ENCODE measurements at regions not wholly inside any gene's neighbourhood (a gene's known extent, or its start where the extent isn't known, plus 50 kb on each side); places are given as distances from the start of the nearest gene placed in this dataset.
"Not testable (repeated sequence)": the region's sequence is repeated elsewhere in the genome, so short reads cannot be mapped to it uniquely, and the experiment has no call there.

DNA sequence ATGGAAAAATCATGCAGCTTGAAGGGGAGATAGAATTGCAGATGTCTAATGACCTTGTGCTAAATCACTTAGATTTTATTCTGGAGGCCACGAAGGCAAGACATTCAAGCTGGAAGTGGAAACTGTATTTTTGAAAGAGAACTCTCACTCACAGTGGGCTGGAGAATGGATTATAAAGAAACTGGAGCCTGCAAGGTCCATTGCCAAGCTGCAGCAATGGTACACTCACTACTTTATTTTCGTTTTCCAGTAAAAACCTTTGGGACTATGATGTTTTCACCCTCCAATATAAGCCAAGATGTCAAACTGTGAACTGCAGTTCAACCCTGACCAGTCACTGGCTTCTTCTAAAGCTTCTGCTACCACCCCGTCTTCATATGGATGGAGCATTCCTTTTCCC, 62.0 kb downstream of the SKIDA1 start:
- H3K4me3 ChIP-seq (ENCODE audit: low read depth, low read length): no peak overlapping the region
- TF ChIP-seq, protein P1, sequence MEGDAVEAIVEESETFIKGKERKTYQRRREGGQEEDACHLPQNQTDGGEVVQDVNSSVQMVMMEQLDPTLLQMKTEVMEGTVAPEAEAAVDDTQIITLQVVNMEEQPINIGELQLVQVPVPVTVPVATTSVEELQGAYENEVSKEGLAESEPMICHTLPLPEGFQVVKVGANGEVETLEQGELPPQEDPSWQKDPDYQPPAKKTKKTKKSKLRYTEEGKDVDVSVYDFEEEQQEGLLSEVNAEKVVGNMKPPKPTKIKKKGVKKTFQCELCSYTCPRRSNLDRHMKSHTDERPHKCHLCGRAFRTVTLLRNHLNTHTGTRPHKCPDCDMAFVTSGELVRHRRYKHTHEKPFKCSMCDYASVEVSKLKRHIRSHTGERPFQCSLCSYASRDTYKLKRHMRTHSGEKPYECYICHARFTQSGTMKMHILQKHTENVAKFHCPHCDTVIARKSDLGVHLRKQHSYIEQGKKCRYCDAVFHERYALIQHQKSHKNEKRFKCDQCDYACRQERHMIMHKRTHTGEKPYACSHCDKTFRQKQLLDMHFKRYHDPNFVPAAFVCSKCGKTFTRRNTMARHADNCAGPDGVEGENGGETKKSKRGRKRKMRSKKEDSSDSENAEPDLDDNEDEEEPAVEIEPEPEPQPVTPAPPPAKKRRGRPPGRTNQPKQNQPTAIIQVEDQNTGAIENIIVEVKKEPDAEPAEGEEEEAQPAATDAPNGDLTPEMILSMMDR (IDR thresholded peaks at IDR 0.05; ENCODE audit: low read depth, low read length): no peak

DNA sequence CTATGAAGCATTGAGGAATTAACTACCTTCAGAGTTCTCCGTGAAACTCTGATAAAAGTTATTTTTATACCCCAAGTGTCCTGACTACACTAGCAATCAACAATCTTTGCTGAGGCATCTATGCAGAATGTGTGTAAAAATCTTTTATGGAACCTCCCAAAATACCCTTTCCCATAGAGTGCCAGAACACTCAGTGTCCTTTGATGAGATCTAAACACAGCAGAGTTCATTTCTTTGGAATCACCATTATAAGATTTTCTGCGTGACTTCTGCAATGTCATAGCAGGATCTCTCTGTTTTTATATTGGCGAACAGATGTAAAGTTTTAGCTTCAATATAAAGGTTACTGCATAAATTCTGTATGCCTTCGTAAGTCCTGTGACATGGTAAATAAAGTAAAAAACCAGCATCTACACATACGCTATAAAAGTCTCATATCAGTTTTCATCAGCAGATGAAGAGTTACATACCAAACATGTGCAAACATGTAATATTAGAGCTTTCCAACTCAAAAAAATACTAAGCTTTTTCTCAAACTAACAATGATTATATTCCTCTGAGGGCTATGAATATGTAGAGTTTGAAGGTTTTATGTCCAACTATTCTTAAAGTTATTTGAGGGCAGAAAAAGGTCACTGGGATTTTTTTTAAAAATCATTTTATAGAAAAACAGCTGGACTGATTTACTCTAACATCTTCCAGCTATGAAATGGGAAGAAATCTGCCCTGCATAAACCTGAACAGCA, 67.2 kb downstream of the SKIDA1 start:
- TF ChIP-seq, protein P1 (IDR thresholded peaks at IDR 0.05; ENCODE audit: low read depth, low read length): no peak

DNA sequence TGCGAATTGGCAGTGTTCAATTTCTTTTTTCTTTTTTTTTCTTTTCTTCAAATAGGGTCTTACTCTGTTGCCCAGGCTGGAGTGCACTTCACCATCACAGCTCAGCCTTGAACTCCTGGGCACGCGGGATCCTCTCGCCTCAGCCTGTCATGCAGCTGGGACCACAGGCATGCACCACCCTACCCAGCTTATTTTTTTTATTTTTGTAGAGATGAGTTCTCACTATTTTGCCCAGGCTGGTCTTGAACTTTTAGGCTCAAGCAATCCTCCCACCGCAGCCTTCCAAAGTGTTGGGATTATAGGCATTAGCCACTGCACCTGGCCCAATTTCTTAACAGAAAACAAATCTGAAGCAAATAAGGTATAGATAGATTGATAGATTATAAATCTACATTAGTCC, 69.3 kb downstream of the SKIDA1 start:
- H3K4me3 ChIP-seq (ENCODE audit: low read depth, low read length): no peak overlapping the region
- TF ChIP-seq, protein P1 (IDR thresholded peaks at IDR 0.05; ENCODE audit: low read depth, low read length): no peak

More for the DNA sequence above, 67.2 kb downstream of the SKIDA1 start:
- H3K4me3 ChIP-seq (ENCODE audit: low read depth, low read length): no peak overlapping the region

DNA sequence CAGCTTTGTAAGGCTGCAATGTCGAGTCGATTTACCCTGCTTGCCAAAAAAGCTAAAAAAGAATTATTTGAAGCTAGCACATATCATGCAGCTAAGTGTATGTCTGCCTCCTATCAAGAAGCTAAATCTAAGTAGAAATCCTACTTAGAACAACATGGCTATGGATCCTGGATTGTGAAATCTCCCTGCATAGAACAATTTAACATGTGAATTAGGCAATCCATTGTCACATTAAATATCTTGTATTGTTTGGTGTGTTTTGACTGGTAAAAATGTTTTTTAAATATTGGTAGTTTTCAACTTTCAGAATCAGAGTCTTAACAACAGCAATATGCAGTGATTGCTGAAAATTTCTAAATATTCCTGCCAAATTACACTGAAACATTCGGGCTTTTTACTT, 73.3 kb downstream of the SKIDA1 start:
- H3K4me3 ChIP-seq (ENCODE audit: low read depth, low read length): no peak overlapping the region
- TF ChIP-seq, protein P1 (IDR thresholded peaks at IDR 0.05; ENCODE audit: low read depth, low read length): no peak

DNA sequence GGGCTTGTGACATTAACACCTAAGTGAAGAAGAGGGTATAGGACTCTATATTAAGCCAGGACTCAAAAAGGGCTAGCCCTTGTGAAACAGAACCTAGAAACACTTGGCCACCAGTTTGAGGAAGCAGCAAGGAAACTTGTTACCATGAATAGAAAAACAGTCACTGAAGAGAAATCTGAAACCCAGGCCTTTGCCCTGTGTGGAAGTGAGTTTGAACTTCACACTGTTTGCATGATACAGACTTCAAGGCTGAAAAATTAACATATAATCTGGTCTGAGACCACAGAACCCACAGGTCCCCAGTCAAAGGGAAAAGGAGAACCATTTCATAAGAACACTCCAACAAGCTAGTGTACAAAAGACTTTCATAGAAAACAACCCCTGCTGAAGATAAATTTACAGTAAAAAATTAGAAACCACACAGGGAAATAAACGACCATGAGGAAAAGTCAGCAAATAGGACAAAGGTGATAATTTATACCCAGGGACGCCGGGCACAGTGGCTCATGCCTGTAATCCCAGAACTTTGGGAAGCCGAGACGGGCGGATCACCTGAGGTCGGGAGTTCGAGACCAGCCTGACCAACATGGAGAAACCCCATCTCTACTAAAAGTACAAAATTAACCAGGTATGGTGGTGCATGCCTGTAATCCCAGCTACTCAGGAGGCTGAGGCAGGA, 76.1 kb downstream of the SKIDA1 start:
- TF ChIP-seq, protein P1 (IDR thresholded peaks at IDR 0.05; ENCODE audit: low read depth, low read length): no peak
- no peak overlapping the region for H3K4me3 ChIP-seq (ENCODE audit: low read depth, low read length)

DNA sequence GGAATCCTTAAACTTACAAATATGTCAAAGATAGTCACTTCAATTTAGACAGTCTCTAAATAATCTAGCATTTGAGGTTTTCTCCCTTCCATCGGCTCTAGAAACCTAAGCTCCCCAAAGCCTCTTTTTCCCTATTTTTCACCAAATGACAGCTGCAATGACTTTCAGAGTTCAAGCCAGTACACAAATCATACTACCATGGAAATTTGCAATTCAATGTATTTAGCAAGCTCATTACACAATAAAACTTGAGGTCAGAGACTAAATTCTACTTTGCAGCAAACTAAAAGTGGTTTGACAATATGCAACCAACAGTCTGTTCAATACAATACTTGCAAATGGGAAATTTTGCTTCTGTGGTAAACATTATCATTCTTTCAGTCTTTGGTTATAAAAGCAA, 80.3 kb downstream of the SKIDA1 start:
- no peak overlapping the region for H3K4me3 ChIP-seq (ENCODE audit: low read depth, low read length)
- TF ChIP-seq, protein P1 (IDR thresholded peaks at IDR 0.05; ENCODE audit: low read depth, low read length): no peak

DNA sequence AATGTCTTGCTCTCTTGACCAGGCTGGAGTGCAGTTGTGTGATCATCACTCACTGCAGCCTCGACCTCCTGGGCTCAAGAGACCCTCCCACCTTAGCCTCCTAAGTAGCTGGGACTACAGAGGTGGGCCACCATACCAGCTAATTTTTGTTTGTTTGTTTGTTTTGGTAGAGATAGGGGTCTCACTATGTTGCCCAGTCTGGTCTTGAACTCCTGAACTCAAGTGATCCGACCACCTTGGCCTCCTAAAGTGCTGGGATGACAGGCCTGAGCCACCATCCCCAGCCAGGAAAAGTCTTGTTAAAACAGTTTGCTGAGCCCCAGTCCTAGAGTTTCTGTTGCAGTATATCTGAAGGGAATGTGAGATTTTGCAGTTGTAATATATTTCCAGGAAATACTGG, 83.9 kb downstream of the SKIDA1 start:
- TF ChIP-seq, protein P1 (IDR thresholded peaks at IDR 0.05; ENCODE audit: low read depth, low read length): no peak

DNA sequence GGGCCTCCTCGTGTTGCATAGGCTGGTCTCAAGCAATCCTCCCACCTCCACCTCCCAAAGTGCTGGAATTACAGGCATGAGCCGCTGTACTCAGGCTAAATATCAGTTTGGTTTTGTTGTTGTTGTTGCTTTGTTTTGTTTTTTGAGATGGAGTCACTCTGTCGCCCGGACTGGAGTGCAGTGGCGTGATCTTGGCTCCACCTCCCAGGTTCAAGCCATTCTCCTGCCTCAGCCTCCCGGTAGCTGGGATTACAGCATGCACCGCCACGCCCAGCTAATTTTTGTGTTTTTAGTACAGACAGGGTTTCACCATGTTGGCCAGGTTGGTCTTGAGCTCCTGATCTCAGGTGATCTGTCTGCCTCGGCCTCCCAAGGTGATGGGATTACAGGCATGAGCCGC, 86.6 kb downstream of the SKIDA1 start:
- H3K4me3 ChIP-seq (ENCODE audit: low read depth, low read length): not testable (repeated sequence)

More for the DNA sequence above, 83.9 kb downstream of the SKIDA1 start:
- no peak overlapping the region for H3K4me3 ChIP-seq (ENCODE audit: low read depth, low read length)

Data from WI38 (cell line).